Astrocyte (in vitro differentiated cells and primary cell): ENCODE measurements at regions not wholly inside any gene's neighbourhood (a gene's known extent, or its start where the extent isn't known, plus 50 kb on each side); places are given as distances from the start of the nearest gene placed in this dataset.

Experiments
- CTCF ChIP-seq: IDR thresholded peaks from 2 replicates; pipeline ENCODE4 v1.5.1; 2011; ENCODE audit warnings: low read depth, mild to moderate bottlenecking, inconsistent platforms, low read length, moderate library complexity; ENCODE audit not compliant: insufficient read depth
- EZH2 ChIP-seq: IDR thresholded peaks from 2 replicates; pipeline ENCODE4 v1.6.1; 2012; ENCODE audit warnings: mild to moderate bottlenecking, low read length, inconsistent platforms; ENCODE audit not compliant: insufficient read depth

- no peak for TF ChIP-seq CTCF
- TF ChIP-seq EZH2: no peak
Observed at GRCh38 chr13:106260352-106260751, 275.1 kb downstream of the EFNB2 start.
